Mesendoderm (in vitro differentiated cells): ENCODE measurements at regions not wholly inside any gene's neighbourhood (a gene's known extent, or its start where the extent isn't known, plus 50 kb on each side); places are given as distances from the start of the nearest gene placed in this dataset.

Experiments used
- DNase-seq: peaks from one replicate; pipeline ENCODE4 v3.0.0; 2013
- H2AK5ac ChIP-seq: 2 replicates; pipeline ENCODE4 v1.6.1; 2013; ENCODE audit warnings: low read length, inconsistent platforms
- H2BK120ac ChIP-seq: 2 replicates; pipeline ENCODE4 v1.6.1; 2013; ENCODE audit warnings: low read depth, mild to moderate bottlenecking, low read length, moderate library complexity, mixed read lengths
- H2BK15ac ChIP-seq: replicated peaks from 2 replicates; pipeline ENCODE4 v1.6.1; 2013; ENCODE audit warnings: low read depth, mild to moderate bottlenecking, moderate library complexity
- H2BK5ac ChIP-seq: 2 replicates; pipeline ENCODE4 v1.6.1; 2013; ENCODE audit warnings: low read length, inconsistent platforms
- H3K18ac ChIP-seq: 2 replicates; pipeline ENCODE4 v1.6.1; 2013; ENCODE audit warnings: mild to moderate bottlenecking, low read length, mixed read lengths
- H3K23ac ChIP-seq: one replicate; pipeline ENCODE4 v1.6.1; 2013; ENCODE audit warnings: low read length
- H3K27ac ChIP-seq: 2 replicates; pipeline ENCODE4 v1.5.1; 2013; ENCODE audit warnings: low read depth, mild to moderate bottlenecking, inconsistent platforms, low read length, moderate library complexity
- H3K27me3 ChIP-seq: 2 replicates; pipeline ENCODE4 v1.6.1; 2013; ENCODE audit warnings: low read length, control low read depth, mild to moderate bottlenecking, inconsistent platforms; ENCODE audit not compliant: insufficient read depth, poor library complexity
- H3K36me3 ChIP-seq: 2 replicates; pipeline ENCODE4 v1.6.1; 2013; ENCODE audit warnings: low read length, inconsistent platforms; ENCODE audit not compliant: control insufficient read depth, insufficient read depth
- H3K4ac ChIP-seq: one replicate; pipeline ENCODE4 v1.6.1; 2013; ENCODE audit warnings: low read depth, mild to moderate bottlenecking, low read length, moderate library complexity
- H3K4me1 ChIP-seq: 2 replicates; pipeline ENCODE4 v1.6.1; 2013; ENCODE audit warnings: low read depth, low read length, inconsistent platforms; ENCODE audit not compliant: control insufficient read depth
- H3K4me2 ChIP-seq: 2 replicates; pipeline ENCODE4 v1.6.1; 2013; ENCODE audit warnings: low read length
- H3K4me3 ChIP-seq: 2 replicates; pipeline ENCODE4 v1.5.1; 2013; ENCODE audit warnings: mild to moderate bottlenecking, low read length
- H3K56ac ChIP-seq: one replicate; pipeline ENCODE4 v1.6.1; 2013; ENCODE audit warnings: low read length
- H3K79me1 ChIP-seq: 2 replicates; pipeline ENCODE4 v1.6.1; 2013; ENCODE audit warnings: low read length, inconsistent platforms
- H3K79me2 ChIP-seq: 2 replicates; pipeline ENCODE4 v1.6.1; 2013; ENCODE audit warnings: mild to moderate bottlenecking, low read length; ENCODE audit not compliant: control insufficient read depth, insufficient read depth
- H3K9ac ChIP-seq: 2 replicates; pipeline ENCODE4 v1.6.1; 2013; ENCODE audit warnings: low read length, inconsistent platforms
- H4K5ac ChIP-seq: one replicate; pipeline ENCODE4 v1.6.1; 2013; ENCODE audit warnings: low read length
- H4K8ac ChIP-seq: one replicate; pipeline ENCODE4 v1.6.1; 2013; ENCODE audit warnings: low read depth, mild to moderate bottlenecking, control low read depth, low read length, moderate library complexity
- WGBS: extraction: QIAGEN DNeasy Blood & Tissue Kit; methylation state at CpG from one replicate; pipeline ENCODE4 v1.1.7; 2013; ENCODE audit warnings: low lambda C conversion rate, missing lambda C conversion rate; ENCODE audit not compliant: insufficient coverage; ENCODE audit errors: extremely low coverage; 5-methylcytosine and 5-hydroxymethylcytosine counted together

DNA sequence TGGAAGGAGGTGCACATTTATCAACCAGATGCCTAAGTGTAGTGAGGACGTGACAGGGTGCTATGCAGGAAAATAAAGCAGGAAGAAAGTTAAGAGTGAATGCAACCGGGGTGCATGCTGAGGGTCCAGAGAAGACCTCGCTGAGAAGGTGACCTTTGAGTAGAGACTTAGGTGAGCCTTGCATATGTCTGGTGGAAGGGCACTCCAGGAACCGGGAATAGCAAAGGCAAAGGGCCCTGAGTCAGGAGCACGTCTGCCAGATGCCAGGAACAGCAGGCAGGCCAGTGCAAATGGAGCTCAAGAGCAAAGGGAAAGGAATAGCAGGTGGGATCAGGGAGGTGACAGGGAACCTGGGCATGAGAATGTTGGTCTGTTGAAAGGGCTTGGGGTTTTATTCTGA is 445.5 kb downstream of the PREX1 start:
- Histone ChIP-seq H3K23ac (no peak overlapping the region), H2AK5ac (no peak overlapping the region), H2BK120ac (no peak overlapping the region), H4K5ac (no peak overlapping the region), H3K56ac (no peak overlapping the region), H4K8ac (no peak overlapping the region), H3K4me1 (no peaks in the 10 kb centered on the region), H3K4ac (no peak overlapping the region), H3K79me1 (no peaks in the 10 kb centered on the region), H3K27me3 (no peaks in the 10 kb centered on the region), H2BK15ac (no peak overlapping the region), H3K36me3 (no peaks in the 10 kb centered on the region), H3K27ac (no peak overlapping the region), H3K4me3 (no peak overlapping the region), H3K9ac (no peak overlapping the region), H3K18ac (no peak overlapping the region), H2BK5ac (no peak overlapping the region), H3K4me2 (no peak overlapping the region), H3K79me2 (no peaks in the 10 kb centered on the region)
- WGBS, result no CpG with 5 or more reads among the region's 5 CpGs
- DNase-seq, result no peak

- Histone ChIP-seq H3K18ac (no peak overlapping the region), H4K8ac (no peak overlapping the region), H3K56ac (no peak overlapping the region), H3K79me1 (no peaks in the 10 kb centered on the region), H3K23ac (no peak overlapping the region), H3K9ac (no peak overlapping the region), H2BK5ac (no peak overlapping the region), H3K4me1 (no peaks in the 10 kb centered on the region), H3K36me3 (no peaks in the 10 kb centered on the region), H3K27me3 (no peaks in the 10 kb centered on the region), H3K79me2 (no peaks in the 10 kb centered on the region), H2BK120ac (no peak overlapping the region), H4K5ac (no peak overlapping the region), H3K4ac (no peak overlapping the region), H2BK15ac (no peak overlapping the region), H2AK5ac (no peak overlapping the region), H3K4me2 (no peak overlapping the region), H3K27ac (no peak overlapping the region), H3K4me3 (no peak overlapping the region)
- WGBS, result no CpG with 5 or more reads among the region's 12 CpGs
- DNase-seq, result no peak
Measured at GRCh38 chr20:48381353-48382120, 446.3 kb downstream of the PREX1 start.

DNA sequence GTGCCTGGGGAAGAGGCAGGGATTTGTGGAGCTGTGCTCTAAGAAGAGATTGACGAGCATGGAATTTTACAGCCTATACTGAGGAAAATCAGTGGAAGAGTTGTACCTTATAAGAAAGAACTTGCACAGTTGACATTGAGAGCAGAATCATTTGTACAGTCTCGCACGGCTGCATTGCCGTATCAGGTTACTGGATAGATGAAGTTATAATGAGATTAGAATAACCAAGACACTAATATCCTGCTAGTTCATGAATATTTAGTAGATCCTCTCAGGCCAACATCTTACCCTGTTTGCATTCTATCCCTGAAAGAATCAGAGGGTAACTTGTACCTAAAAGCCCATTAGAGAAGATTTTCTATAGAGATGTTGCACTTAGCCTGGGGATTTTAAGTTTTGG is 447.1 kb downstream of the PREX1 start:
- H3K4me2 ChIP-seq, result no peak overlapping the region
- H3K4me1 ChIP-seq, result no peaks in the 10 kb centered on the region
- no peak overlapping the region for H2AK5ac ChIP-seq
- no peak overlapping the region for H2BK5ac ChIP-seq
- H3K4ac ChIP-seq, result no peak overlapping the region
- no peak overlapping the region for H4K5ac ChIP-seq
- no peak overlapping the region for H2BK120ac ChIP-seq
- no peak overlapping the region for H3K9ac ChIP-seq
- no peaks in the 10 kb centered on the region for H3K36me3 ChIP-seq
- no peak overlapping the region for H2BK15ac ChIP-seq
- H3K23ac ChIP-seq, result no peak overlapping the region
- no CpG with 5 or more reads among the region's 4 CpGs for WGBS
- no peaks in the 10 kb centered on the region for H3K27me3 ChIP-seq
- no peak overlapping the region for H3K56ac ChIP-seq
- H3K18ac ChIP-seq, result no peak overlapping the region
- DNase-seq, result no peak
- no peak overlapping the region for H4K8ac ChIP-seq
- no peaks in the 10 kb centered on the region for H3K79me2 ChIP-seq
- no peak overlapping the region for H3K4me3 ChIP-seq
- H3K79me1 ChIP-seq, result no peaks in the 10 kb centered on the region
- H3K27ac ChIP-seq, result no peak overlapping the region

DNA sequence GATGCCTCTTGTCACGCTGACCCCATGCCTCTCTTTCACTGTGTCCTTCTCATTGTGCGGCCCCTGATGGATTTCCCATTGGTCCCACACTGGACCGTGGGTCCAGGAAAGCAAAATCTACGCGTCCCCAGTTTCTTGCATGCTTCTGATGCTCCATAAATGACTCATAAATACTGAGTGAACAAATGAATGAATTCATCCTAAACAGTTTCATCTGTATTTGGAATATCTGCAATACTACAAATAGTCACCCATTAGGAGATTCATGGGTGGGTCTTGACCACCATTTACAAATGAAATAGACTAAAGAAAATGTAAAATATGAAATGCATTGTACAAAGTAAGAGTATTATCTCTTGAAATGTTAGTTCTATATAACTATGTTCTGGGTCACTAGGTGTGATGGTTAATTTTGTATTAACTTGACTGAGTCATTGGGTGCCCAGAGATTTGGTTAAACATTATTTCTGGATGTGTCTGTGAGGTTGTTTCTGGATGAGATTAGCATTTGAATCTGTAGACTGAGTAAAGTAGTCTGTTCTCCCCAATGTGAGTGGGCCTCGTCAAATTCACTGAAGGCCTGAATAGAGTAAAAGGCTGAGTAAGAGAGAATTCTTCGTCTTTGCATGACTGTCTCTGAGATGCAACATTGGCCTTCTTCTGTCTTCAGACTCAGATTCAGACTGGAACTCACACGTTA is 448.7 kb downstream of the PREX1 start:
- H3K4me2 ChIP-seq, result no peak overlapping the region
- H2BK5ac ChIP-seq, result no peak overlapping the region
- no peaks in the 10 kb centered on the region for H3K27me3 ChIP-seq
- H4K8ac ChIP-seq, result no peak overlapping the region
- H3K79me2 ChIP-seq, result no peaks in the 10 kb centered on the region
- H3K36me3 ChIP-seq, result no peaks in the 10 kb centered on the region
- no peak overlapping the region for H3K23ac ChIP-seq
- H4K5ac ChIP-seq, result no peak overlapping the region
- no peaks in the 10 kb centered on the region for H3K4me1 ChIP-seq
- no peak overlapping the region for H2BK15ac ChIP-seq
- no peak overlapping the region for H3K4ac ChIP-seq
- H3K4me3 ChIP-seq, result no peak overlapping the region
- no peak overlapping the region for H3K18ac ChIP-seq
- no peak overlapping the region for H3K56ac ChIP-seq
- no CpG with 5 or more reads among the region's 8 CpGs for WGBS
- H3K27ac ChIP-seq, result no peak overlapping the region
- H3K79me1 ChIP-seq, result no peaks in the 10 kb centered on the region
- H2AK5ac ChIP-seq, result no peak overlapping the region
- no peak overlapping the region for H2BK120ac ChIP-seq
- no peak for DNase-seq
- H3K9ac ChIP-seq, result no peak overlapping the region

DNA sequence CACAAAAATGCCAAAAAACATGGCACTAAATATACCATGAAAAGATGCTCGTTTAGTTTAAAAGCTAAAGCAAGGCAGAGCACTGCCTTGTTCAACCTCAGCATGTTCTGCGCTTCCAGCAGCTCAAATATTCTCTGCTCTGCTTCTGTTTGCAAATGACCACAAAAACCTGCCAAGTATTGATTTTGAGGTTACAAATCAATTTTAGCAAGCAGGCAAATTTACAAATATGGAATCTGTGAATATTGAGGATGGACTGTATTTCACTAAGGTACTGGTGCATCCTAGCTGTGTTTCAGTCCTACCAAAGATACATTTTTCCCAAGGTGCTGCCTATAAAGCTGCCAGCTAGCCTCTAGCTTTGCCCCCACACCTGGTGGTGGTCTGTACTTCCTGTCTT is 449.9 kb downstream of the PREX1 start:
- no peaks in the 10 kb centered on the region for H3K27me3 ChIP-seq
- no peak overlapping the region for H3K23ac ChIP-seq
- no peak overlapping the region for H4K5ac ChIP-seq
- H3K4me3 ChIP-seq, result no peak overlapping the region
- no peak overlapping the region for H3K4me2 ChIP-seq
- H3K9ac ChIP-seq, result no peak overlapping the region
- no peak overlapping the region for H2BK120ac ChIP-seq
- no peak overlapping the region for H3K56ac ChIP-seq
- no peak overlapping the region for H2BK15ac ChIP-seq
- no peak overlapping the region for H2BK5ac ChIP-seq
- DNase-seq, result no peak
- H2AK5ac ChIP-seq, result no peak overlapping the region
- H3K36me3 ChIP-seq, result no peaks in the 10 kb centered on the region
- no peaks in the 10 kb centered on the region for H3K79me2 ChIP-seq
- no CpG with 5 or more reads among the region's 2 CpGs for WGBS
- H3K79me1 ChIP-seq, result no peaks in the 10 kb centered on the region
- H3K4ac ChIP-seq, result no peak overlapping the region
- H3K18ac ChIP-seq, result no peak overlapping the region
- H3K4me1 ChIP-seq, result no peaks in the 10 kb centered on the region
- H4K8ac ChIP-seq, result no peak overlapping the region
- H3K27ac ChIP-seq, result no peak overlapping the region
